ENCODE measurements at regions not wholly inside any gene's neighbourhood (a gene's known extent, or its start where the extent isn't known, plus 50 kb on each side); places are given as distances from the start of the nearest gene placed in this dataset.

DNA sequence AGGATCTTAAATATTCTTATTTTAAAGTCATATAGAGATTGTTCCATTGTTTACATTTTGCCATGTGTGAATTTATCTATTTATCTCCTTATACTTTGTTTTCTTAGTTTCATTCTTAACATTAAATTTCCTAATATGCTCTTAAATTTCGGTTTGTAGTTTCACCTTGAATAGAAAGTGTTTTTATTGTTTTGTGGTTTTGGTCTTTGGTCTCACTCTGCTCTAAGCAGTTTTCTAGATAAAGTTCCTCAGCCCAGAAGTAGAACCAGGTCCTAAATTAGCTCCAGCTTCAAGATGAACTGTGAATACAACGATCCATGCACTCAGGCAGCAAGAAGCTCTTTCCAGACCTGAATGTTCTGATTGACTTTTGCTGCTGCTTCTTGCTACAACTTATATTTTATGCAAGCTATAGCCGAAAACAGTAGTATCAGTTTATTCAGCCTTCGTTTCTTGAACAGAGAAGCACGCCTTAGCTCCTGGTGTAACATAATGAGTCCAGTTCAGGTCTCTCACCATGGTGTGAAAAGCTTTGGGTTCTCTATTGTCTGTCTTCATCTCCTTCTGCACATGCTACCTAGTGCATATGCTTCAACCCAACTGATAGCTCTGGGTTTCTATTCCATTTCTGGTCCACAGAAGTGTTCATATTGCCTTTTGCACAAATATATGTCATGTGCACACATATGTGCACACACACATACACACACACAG is 95.3 kb downstream of the SEM1 start:
- TF ChIP-seq POLR2A (IDR thresholded peaks at IDR 0.05) (no peak), POLR2AphosphoS5 (IDR thresholded peaks at IDR 0.05) (no peak)
- TF ChIP-seq, protein P1, sequence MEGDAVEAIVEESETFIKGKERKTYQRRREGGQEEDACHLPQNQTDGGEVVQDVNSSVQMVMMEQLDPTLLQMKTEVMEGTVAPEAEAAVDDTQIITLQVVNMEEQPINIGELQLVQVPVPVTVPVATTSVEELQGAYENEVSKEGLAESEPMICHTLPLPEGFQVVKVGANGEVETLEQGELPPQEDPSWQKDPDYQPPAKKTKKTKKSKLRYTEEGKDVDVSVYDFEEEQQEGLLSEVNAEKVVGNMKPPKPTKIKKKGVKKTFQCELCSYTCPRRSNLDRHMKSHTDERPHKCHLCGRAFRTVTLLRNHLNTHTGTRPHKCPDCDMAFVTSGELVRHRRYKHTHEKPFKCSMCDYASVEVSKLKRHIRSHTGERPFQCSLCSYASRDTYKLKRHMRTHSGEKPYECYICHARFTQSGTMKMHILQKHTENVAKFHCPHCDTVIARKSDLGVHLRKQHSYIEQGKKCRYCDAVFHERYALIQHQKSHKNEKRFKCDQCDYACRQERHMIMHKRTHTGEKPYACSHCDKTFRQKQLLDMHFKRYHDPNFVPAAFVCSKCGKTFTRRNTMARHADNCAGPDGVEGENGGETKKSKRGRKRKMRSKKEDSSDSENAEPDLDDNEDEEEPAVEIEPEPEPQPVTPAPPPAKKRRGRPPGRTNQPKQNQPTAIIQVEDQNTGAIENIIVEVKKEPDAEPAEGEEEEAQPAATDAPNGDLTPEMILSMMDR (IDR thresholded peaks at IDR 0.05): no peak
